Astrocyte (in vitro differentiated cells and primary cell): ENCODE measurements at regions not wholly inside any gene's neighbourhood (a gene's known extent, or its start where the extent isn't known, plus 50 kb on each side); places are given as distances from the start of the nearest gene placed in this dataset.

ENCODE experiments used
- DNase-seq: peaks from one replicate; pipeline ENCODE4 v3.0.0-alpha.2; 2010; ENCODE audit warnings: low read depth
- FAIRE-seq: peaks from 2 replicates; lab custom pipeline; 2011; peaks lifted over from hg19 to GRCh38; lab: Jason Lieb, UNC
- H2AFZ ChIP-seq: 2 replicates; pipeline ENCODE4 v1.6.0; 2012; ENCODE audit warnings: low read depth, low read length, inconsistent platforms
- H3K27ac ChIP-seq: 2 replicates; pipeline ENCODE4 v1.5.1; 2011; ENCODE audit warnings: low read depth, low read length, inconsistent platforms
- H3K27me3 ChIP-seq: 2 replicates; pipeline ENCODE4 v1.6.0; 2011; ENCODE audit warnings: low read length, inconsistent platforms; ENCODE audit not compliant: insufficient read depth
- H3K36me3 ChIP-seq: 2 replicates; pipeline ENCODE4 v1.5.1; 2011; ENCODE audit warnings: low read length, inconsistent platforms; ENCODE audit not compliant: insufficient read depth
- H3K4me1 ChIP-seq: 2 replicates; pipeline ENCODE4 v1.5.1; 2011; ENCODE audit warnings: low read length, inconsistent platforms; ENCODE audit not compliant: insufficient read depth
- H3K4me2 ChIP-seq: 2 replicates; pipeline ENCODE4 v1.6.0; 2012; ENCODE audit warnings: low read length, inconsistent platforms
- H3K4me3 ChIP-seq: 2 replicates; pipeline ENCODE4 v1.5.1; 2011; ENCODE audit warnings: low read depth, mild to moderate bottlenecking, low read length, inconsistent platforms; ENCODE audit not compliant: insufficient read depth
- H3K79me2 ChIP-seq: 2 replicates; pipeline ENCODE4 v1.6.0; 2012; ENCODE audit warnings: mild to moderate bottlenecking, low read length, inconsistent platforms; ENCODE audit not compliant: insufficient read depth
- H3K9ac ChIP-seq: 2 replicates; pipeline ENCODE4 v1.6.0; 2012; ENCODE audit warnings: mild to moderate bottlenecking, low read length, inconsistent platforms
- H3K9me3 ChIP-seq: 2 replicates; pipeline ENCODE4 v1.5.1; 2012; ENCODE audit warnings: low read depth, mild to moderate bottlenecking, low read length, inconsistent platforms; ENCODE audit not compliant: insufficient read depth
- H4K20me1 ChIP-seq: 2 replicates; pipeline ENCODE4 v1.6.0; 2012; ENCODE audit warnings: low read length, inconsistent platforms; ENCODE audit not compliant: insufficient read depth
- H3K27ac Mint-ChIP-seq: one replicate; pipeline ENCODE4 v1.8.0; 2021; ENCODE audit warnings: mild to moderate bottlenecking, mixed read lengths; ENCODE audit not compliant: unreplicated experiment
- H3K27me3 Mint-ChIP-seq: one replicate; pipeline ENCODE4 v1.8.0; 2021; ENCODE audit warnings: low read depth, mixed read lengths; ENCODE audit not compliant: unreplicated experiment
- H3K36me3 Mint-ChIP-seq: one replicate; pipeline ENCODE4 v1.8.0; 2021; ENCODE audit warnings: low read depth, mixed read lengths; ENCODE audit not compliant: unreplicated experiment
- H3K4me1 Mint-ChIP-seq: one replicate; pipeline ENCODE4 v1.8.0; 2021; ENCODE audit warnings: low read depth, mixed read lengths; ENCODE audit not compliant: unreplicated experiment
- H3K4me3 Mint-ChIP-seq: one replicate; pipeline ENCODE4 v1.8.0; 2021; ENCODE audit warnings: mild to moderate bottlenecking, moderate library complexity, mixed read lengths; ENCODE audit not compliant: unreplicated experiment
- H3K9me3 Mint-ChIP-seq: one replicate; pipeline ENCODE4 v1.8.0; 2021; ENCODE audit warnings: mild to moderate bottlenecking, mixed read lengths; ENCODE audit not compliant: unreplicated experiment
- EZH2 ChIP-seq: IDR thresholded peaks from 2 replicates; pipeline ENCODE4 v1.6.1; 2012; ENCODE audit warnings: mild to moderate bottlenecking, low read length, inconsistent platforms; ENCODE audit not compliant: insufficient read depth
- TF ChIP-seq, protein P1 (sequence below): IDR thresholded peaks from 2 replicates; pipeline ENCODE4 v1.5.1; 2011; ENCODE audit warnings: low read depth, mild to moderate bottlenecking, inconsistent platforms, low read length, moderate library complexity; ENCODE audit not compliant: insufficient read depth

DNA sequence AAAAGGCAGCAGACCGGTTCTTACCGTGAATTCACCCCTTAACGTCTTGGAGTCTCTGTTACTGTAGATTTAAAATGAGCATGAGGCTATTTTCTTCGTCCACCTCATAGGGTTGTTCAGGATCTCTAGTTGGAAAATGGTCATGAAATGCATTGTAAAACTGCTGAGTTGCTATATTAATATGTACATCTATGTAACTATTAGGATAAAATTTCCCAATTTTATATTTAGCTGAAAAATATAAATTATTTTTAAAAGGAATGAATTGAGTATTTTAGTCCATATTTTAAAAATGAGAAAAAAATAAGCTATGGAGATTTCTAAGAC lies 272.7 kb downstream of the ALG10B start:
- Histone ChIP-seq H3K36me3 (no peaks in the 10 kb centered on the region), H3K9ac (no peak overlapping the region), H2AFZ (no peak overlapping the region), H3K9me3 (no peaks in the 10 kb centered on the region), H3K4me2 (no peak overlapping the region), H3K27ac (no peak overlapping the region), H3K27me3 (no peaks in the 10 kb centered on the region), H3K4me3 (no peak overlapping the region), H4K20me1 (no peaks in the 10 kb centered on the region), H3K4me1 (no peaks in the 10 kb centered on the region), H3K79me2 (no peaks in the 10 kb centered on the region)
- Mint-ChIP-seq H3K4me1 (peaks cover 3% of the 10 kb centered on the region), H3K4me3 (no peak overlapping the region), H3K9me3 (no peaks in the 10 kb centered on the region), H3K27ac (no peak overlapping the region), H3K27me3 (no peaks in the 10 kb centered on the region), H3K36me3 (no peaks in the 10 kb centered on the region)
- TF ChIP-seq, protein P1, sequence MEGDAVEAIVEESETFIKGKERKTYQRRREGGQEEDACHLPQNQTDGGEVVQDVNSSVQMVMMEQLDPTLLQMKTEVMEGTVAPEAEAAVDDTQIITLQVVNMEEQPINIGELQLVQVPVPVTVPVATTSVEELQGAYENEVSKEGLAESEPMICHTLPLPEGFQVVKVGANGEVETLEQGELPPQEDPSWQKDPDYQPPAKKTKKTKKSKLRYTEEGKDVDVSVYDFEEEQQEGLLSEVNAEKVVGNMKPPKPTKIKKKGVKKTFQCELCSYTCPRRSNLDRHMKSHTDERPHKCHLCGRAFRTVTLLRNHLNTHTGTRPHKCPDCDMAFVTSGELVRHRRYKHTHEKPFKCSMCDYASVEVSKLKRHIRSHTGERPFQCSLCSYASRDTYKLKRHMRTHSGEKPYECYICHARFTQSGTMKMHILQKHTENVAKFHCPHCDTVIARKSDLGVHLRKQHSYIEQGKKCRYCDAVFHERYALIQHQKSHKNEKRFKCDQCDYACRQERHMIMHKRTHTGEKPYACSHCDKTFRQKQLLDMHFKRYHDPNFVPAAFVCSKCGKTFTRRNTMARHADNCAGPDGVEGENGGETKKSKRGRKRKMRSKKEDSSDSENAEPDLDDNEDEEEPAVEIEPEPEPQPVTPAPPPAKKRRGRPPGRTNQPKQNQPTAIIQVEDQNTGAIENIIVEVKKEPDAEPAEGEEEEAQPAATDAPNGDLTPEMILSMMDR: no peak
- no peak for TF ChIP-seq EZH2
- DNase-seq (no peak), FAIRE-seq (no peak)

DNA sequence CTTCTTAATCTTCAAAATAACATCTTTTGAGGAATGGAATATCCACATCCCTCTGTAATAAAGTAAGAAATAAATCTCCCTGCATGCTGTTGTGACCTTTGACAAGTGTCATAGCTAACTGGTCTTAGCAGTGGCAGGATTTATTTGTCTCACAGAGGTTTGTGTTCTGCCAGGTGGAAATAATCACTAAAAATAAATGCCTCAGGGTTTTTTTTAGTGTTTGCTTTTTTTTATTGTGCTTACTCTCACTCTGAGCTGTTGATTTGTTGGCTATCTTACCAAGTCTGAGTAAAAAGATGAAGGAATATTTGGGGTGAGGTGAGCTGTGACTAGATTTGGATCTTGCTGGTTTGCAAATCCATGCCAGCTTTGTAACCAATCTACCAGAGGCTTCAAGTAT lies 285.4 kb downstream of the ALG10B start:
- Mint-ChIP-seq H3K9me3 (peaks cover 9% of the 10 kb centered on the region), H3K4me1 (no peaks in the 10 kb centered on the region), H3K27me3 (no peaks in the 10 kb centered on the region), H3K27ac (no peak overlapping the region), H3K36me3 (no peaks in the 10 kb centered on the region), H3K4me3 (no peak overlapping the region)
- no peaks in the 10 kb centered on the region for H3K4me1 ChIP-seq
- H3K9ac ChIP-seq: no peak overlapping the region
- no peak overlapping the region for H2AFZ ChIP-seq
- H3K36me3 ChIP-seq: no peaks in the 10 kb centered on the region
- H3K79me2 ChIP-seq: no peaks in the 10 kb centered on the region
- H3K4me2 ChIP-seq: no peak overlapping the region
- no peaks in the 10 kb centered on the region for H3K9me3 ChIP-seq
- H3K4me3 ChIP-seq: no peak overlapping the region
- FAIRE-seq (no peak), DNase-seq (no peak)
- no peak overlapping the region for H3K27ac ChIP-seq
- no peak for TF ChIP-seq EZH2
- TF ChIP-seq, protein P1: no peak
- H4K20me1 ChIP-seq: no peaks in the 10 kb centered on the region
- no peaks in the 10 kb centered on the region for H3K27me3 ChIP-seq
